H1 (cell line): ENCODE measurements at regions not wholly inside any gene's neighbourhood (a gene's known extent, or its start where the extent isn't known, plus 50 kb on each side); places are given as distances from the start of the nearest gene placed in this dataset.

Source experiments
- CTCF ChIA-PET: fragments of 300-600 bp; sonication (Branson Sonifier 250); formaldehyde crosslinking; loops from one replicate; lab custom pipeline; 2021; ENCODE audit not compliant: partially characterized antibody; lab: Charles Lee
- POLR2A ChIA-PET: fragments of 300-600 bp; sonication (Branson Sonifier 250); formaldehyde crosslinking; loops from one replicate; lab custom pipeline; 2021; ENCODE audit warnings: inconsistent platforms; ENCODE audit not compliant: partially characterized antibody; lab: Charles Lee
- DNase-seq, 2 experiments: peaks; one replicate each; pipeline versions ENCODE4 v3.0.0 to v3.0.0-alpha.2; 2010 to 2022; ENCODE audit warnings: low spot score in 2 of 2, low read depth in 1 of 2, mixed read lengths in 1 of 2
- FAIRE-seq: peaks from 2 replicates; lab custom pipeline; 2011; peaks lifted over from hg19 to GRCh38; lab: Jason Lieb, UNC
- H2AFZ ChIP-seq: 2 replicates; pipeline ENCODE4 v1.8.1; 2012; ENCODE audit warnings: low read length, inconsistent platforms
- H2AK5ac ChIP-seq: 2 replicates; pipeline ENCODE4 v1.6.1; 2013; ENCODE audit warnings: low read depth, low read length
- H2BK120ac ChIP-seq: replicated peaks from 2 replicates; pipeline ENCODE3; 2013; ENCODE audit warnings: low read depth, low read length, inconsistent platforms
- H2BK12ac ChIP-seq: 2 replicates; pipeline ENCODE4 v1.6.1; 2013; ENCODE audit warnings: low read depth, low read length
- H2BK15ac ChIP-seq: 2 replicates; pipeline ENCODE4 v1.6.1; 2013; ENCODE audit warnings: low read length
- H2BK20ac ChIP-seq: 2 replicates; pipeline ENCODE4 v1.6.1; 2013; ENCODE audit warnings: low read length
- H2BK5ac ChIP-seq: 2 replicates; pipeline ENCODE4 v1.6.1; 2013; ENCODE audit warnings: low read depth, low read length
- H3K14ac ChIP-seq: 2 replicates; pipeline ENCODE4 v1.6.1; 2013; ENCODE audit warnings: inconsistent platforms; ENCODE audit not compliant: insufficient read length
- H3K18ac ChIP-seq: 2 replicates; pipeline ENCODE4 v1.6.1; 2013; ENCODE audit warnings: low read length; ENCODE audit errors: extremely low read depth
- H3K23ac ChIP-seq: 2 replicates; pipeline ENCODE4 v1.6.1; 2013; ENCODE audit warnings: inconsistent platforms; ENCODE audit not compliant: insufficient read length
- H3K23me2 ChIP-seq: 2 replicates; pipeline ENCODE4 v1.6.1; 2013; ENCODE audit warnings: low read depth, low read length
- H3K27ac ChIP-seq: 2 replicates; pipeline ENCODE4 v1.6.1; 2011; ENCODE audit warnings: low read depth, low read length, inconsistent platforms
- H3K27me3 ChIP-seq, 4 experiments: replicated peaks in 1 of 4; 1 replicate in 1 of 4; 2 replicates in 3 of 4; pipeline versions ENCODE4 v1.6.1 to v1.8.1; 2011 to 2013; ENCODE audit warnings: low read length in 3 of 4, mild to moderate bottlenecking in 3 of 4, inconsistent platforms in 2 of 4, mixed read lengths in 2 of 4, moderate library complexity in 1 of 4; ENCODE audit not compliant: control insufficient read depth in 3 of 4, insufficient read depth in 3 of 4; ENCODE audit errors: extremely low read depth in 1 of 4
- H3K36me3 ChIP-seq, 4 experiments: 2 replicates each; pipeline versions ENCODE4 v1.6.1 to v1.8.1; 2011 to 2013; ENCODE audit warnings: mild to moderate bottlenecking in 4 of 4, low read length in 3 of 4, moderate library complexity in 2 of 4, control low read depth in 1 of 4, inconsistent platforms in 1 of 4; ENCODE audit not compliant: insufficient read depth in 4 of 4, control insufficient read depth in 2 of 4
- H3K4ac ChIP-seq: replicated peaks from 2 replicates; pipeline ENCODE3; 2013; ENCODE audit warnings: low read length, low read depth, mixed read lengths, inconsistent platforms; ENCODE audit not compliant: insufficient read length
- H3K4me1 ChIP-seq, 4 experiments: replicated peaks in 1 of 4; 1 replicate in 1 of 4; 2 replicates in 3 of 4; pipeline versions ENCODE4 v1.6.1 to v1.8.1; 2011 to 2013; ENCODE audit warnings: low read length in 3 of 4, inconsistent platforms in 2 of 4, mixed read lengths in 1 of 4; ENCODE audit not compliant: insufficient read depth in 4 of 4, control insufficient read depth in 3 of 4
- H3K4me2 ChIP-seq, 2 experiments: 2 replicates each; pipeline versions ENCODE4 v1.6.1 to v1.8.1; 2011 to 2013; ENCODE audit warnings: low read depth in 2 of 2, low read length in 2 of 2, control low read depth in 1 of 2, inconsistent platforms in 1 of 2, mild to moderate bottlenecking in 1 of 2; ENCODE audit not compliant: insufficient read depth in 1 of 2
- H3K4me3 ChIP-seq, 4 experiments: fragments of 200-600, 300-600 bp in 1 of 4; sonication (generic), shearing (Covaris generic), sonication (Bioruptor Twin) in 1 of 4; 2 replicates each; pipeline versions ENCODE4 v1.5.1 to v1.8.1; 2011 to 2016; ENCODE audit warnings: low read length in 4 of 4, low read depth in 3 of 4, control low read depth in 2 of 4, inconsistent platforms in 2 of 4, mild to moderate bottlenecking in 2 of 4, mixed read lengths in 1 of 4, moderate library complexity in 1 of 4; ENCODE audit not compliant: insufficient read depth in 2 of 4; ENCODE audit errors: extremely low read depth in 1 of 4
- H3K56ac ChIP-seq: replicated peaks from 2 replicates; pipeline ENCODE3; 2013; ENCODE audit warnings: low read depth, mild to moderate bottlenecking, mixed read lengths, low read length, inconsistent platforms; ENCODE audit not compliant: insufficient read length
- H3K79me1 ChIP-seq: 2 replicates; pipeline ENCODE4 v1.6.1; 2013; ENCODE audit warnings: low read depth, low read length, control low read depth
- H3K79me2 ChIP-seq, 2 experiments: 2 replicates each; pipeline versions ENCODE4 v1.6.1 to v1.8.1; 2012 to 2013; ENCODE audit warnings: low read length in 2 of 2, mild to moderate bottlenecking in 2 of 2, inconsistent platforms in 1 of 2; ENCODE audit not compliant: insufficient read depth in 2 of 2, control insufficient read depth in 1 of 2
- H3K9ac ChIP-seq, 4 experiments: replicated peaks in 1 of 4; 1 replicate in 1 of 4; 2 replicates in 3 of 4; pipeline versions ENCODE4 v1.6.1 to v1.8.1; 2011 to 2013; ENCODE audit warnings: low read depth in 3 of 4, low read length in 3 of 4, control low read depth in 2 of 4, mild to moderate bottlenecking in 2 of 4, moderate library complexity in 2 of 4, inconsistent platforms in 1 of 4; ENCODE audit errors: extremely low read depth in 1 of 4
- H3K9me3 ChIP-seq, 2 experiments: 2 replicates each; pipeline versions ENCODE4 v1.6.1 to v1.8.1; 2012 to 2013; ENCODE audit warnings: mild to moderate bottlenecking in 2 of 2, moderate library complexity in 2 of 2, control low read depth in 1 of 2, inconsistent platforms in 1 of 2, low read depth in 1 of 2, low read length in 1 of 2, mixed read lengths in 1 of 2; ENCODE audit not compliant: insufficient read depth in 2 of 2
- H4K20me1 ChIP-seq, 2 experiments: replicated peaks in 1 of 2; 2 replicates each; pipeline versions ENCODE3 to v1.8.1; 2011 to 2013; ENCODE audit warnings: inconsistent platforms in 2 of 2, low read length in 2 of 2, mild to moderate bottlenecking in 1 of 2; ENCODE audit not compliant: insufficient read depth in 2 of 2, control insufficient read depth in 1 of 2
- H4K5ac ChIP-seq: 2 replicates; pipeline ENCODE4 v1.6.1; 2013; ENCODE audit warnings: low read length, low read depth, mixed read lengths, inconsistent platforms; ENCODE audit not compliant: insufficient read length
- H4K8ac ChIP-seq: 2 replicates; pipeline ENCODE4 v1.8.0; 2013; ENCODE audit warnings: mild to moderate bottlenecking, moderate library complexity, low read length, inconsistent platforms; ENCODE audit not compliant: insufficient read depth; ENCODE audit errors: extremely low read depth
- H4K91ac ChIP-seq: replicated peaks from 2 replicates; pipeline ENCODE3; 2013; ENCODE audit warnings: low read length, mixed read lengths, inconsistent platforms; ENCODE audit not compliant: insufficient read length
- CHD7 ChIP-seq: fragments of 300-600 bp; sonication (generic); IDR thresholded peaks from 2 replicates; pipeline ENCODE4 v1.7.1; 2012; ENCODE audit warnings: low read length, moderate library complexity, mild to moderate bottlenecking, inconsistent platforms; ENCODE audit not compliant: insufficient replicate concordance
- WGBS, 2 experiments: shearing (Covaris generic) in 1 of 2; methylation state at CpG; one replicate each; pipeline versions ENCODE4 v1.1.6 to v1.1.7; 2013 to 2015; ENCODE audit warnings: low lambda C conversion rate in 2 of 2, mixed read lengths in 2 of 2, inconsistent platforms in 1 of 2, low coverage in 1 of 2, missing lambda C conversion rate in 1 of 2; ENCODE audit not compliant: insufficient replicate concordance in 2 of 2, insufficient coverage in 1 of 2, insufficient read length in 1 of 2; ENCODE audit errors: extremely low coverage in 1 of 2, missing lambda C conversion rate in 1 of 2; 5-methylcytosine and 5-hydroxymethylcytosine counted together

DNA sequence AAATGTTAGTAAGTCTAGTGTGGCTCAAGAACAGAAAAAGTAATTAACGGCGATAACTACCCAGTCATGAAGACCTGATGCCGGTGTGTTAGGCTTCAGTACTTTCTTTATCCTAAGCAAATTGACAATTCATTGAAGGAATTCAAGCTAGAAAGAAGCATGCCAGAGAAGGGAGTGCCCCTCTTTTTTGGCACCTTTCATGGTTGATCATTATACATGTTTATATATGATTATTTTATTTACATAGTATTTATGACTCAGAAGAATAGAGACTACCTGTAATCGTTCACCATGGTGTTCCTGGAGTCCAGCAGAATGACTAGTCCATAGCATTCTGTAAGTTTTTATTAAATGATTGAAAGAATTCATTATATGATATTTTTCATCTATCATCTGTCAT lies 548.3 kb upstream of the SLIT2 start:
- FAIRE-seq = no peak
- DNase-seq = no peak
- Histone ChIP-seq H3K23ac (no peak overlapping the region), H4K91ac (no peak overlapping the region), H2BK20ac (no peak overlapping the region), H3K23me2 (no peaks in the 10 kb centered on the region), H2AFZ (no peak overlapping the region), H3K56ac (no peak overlapping the region), H3K79me2 (no peaks in the 10 kb centered on the region), H2BK5ac (no peak overlapping the region), H3K27ac (no peak overlapping the region), H3K4me1 (no peaks in the 10 kb centered on the region), H2BK120ac (no peak overlapping the region), H3K14ac (no peak overlapping the region), H4K8ac (no peak overlapping the region), H3K36me3 (no peaks in the 10 kb centered on the region), H3K9ac (no peak overlapping the region), H3K9me3 (no peaks in the 10 kb centered on the region), H4K5ac (no peak overlapping the region), H4K20me1 (no peaks in the 10 kb centered on the region), H3K18ac (no peak overlapping the region), H3K4me3 (no peak overlapping the region), H2BK12ac (no peak overlapping the region), H3K4me2 (no peak overlapping the region), H3K27me3 (no peaks in the 10 kb centered on the region), H3K4ac (no peak overlapping the region), H3K79me1 (no peaks in the 10 kb centered on the region), H2AK5ac (no peak overlapping the region), H2BK15ac (no peak overlapping the region)
- WGBS, 2 experiments = 95% methylated on average over 4 of the region's 4 CpGs; no CpG with 5 or more reads in 1 of the 2 experiments
- CTCF ChIA-PET = no interaction called here
- POLR2A ChIA-PET = no interaction called here
- no peak for TF ChIP-seq CHD7
